ENCODE measurements at regions not wholly inside any gene's neighbourhood (a gene's known extent, or its start where the extent isn't known, plus 50 kb on each side); places are given as distances from the start of the nearest gene placed in this dataset.

DNA sequence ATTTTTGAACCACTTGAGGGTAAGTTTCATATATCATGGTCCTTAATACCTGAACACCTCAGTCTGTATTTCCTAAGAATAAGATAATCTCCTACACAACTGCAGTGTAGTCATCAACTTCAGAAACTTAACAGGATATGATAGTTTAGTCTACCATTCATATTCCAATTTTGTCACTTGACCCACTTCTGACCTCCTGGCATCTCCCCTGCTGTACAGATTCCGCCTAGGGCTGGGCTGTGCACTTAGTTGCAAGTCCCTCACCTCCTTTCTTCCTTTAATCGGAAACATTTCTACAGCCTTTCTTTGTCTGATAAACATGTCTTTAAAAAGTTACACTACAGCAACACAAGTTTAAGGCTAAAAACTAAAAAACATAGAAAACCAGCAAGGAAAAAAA is 218.4 kb upstream of the SLCO3A1 start:
- Histone ChIP-seq H3F3A (ENCODE audit: insufficient read depth) (no peaks in the 10 kb centered on the region), H3K4me2 (ENCODE audit: low read depth, low read length, poor library complexity, severe bottlenecking) (no peak overlapping the region), H3K79me2 (ENCODE audit: insufficient read depth, low read length) (no peaks in the 10 kb centered on the region), H4K20me1 (ENCODE audit: low read depth, low read length) (no peaks in the 10 kb centered on the region), H3K9me3 (ENCODE audit: insufficient read depth, low read length) (no peaks in the 10 kb centered on the region), H3K9me2 (replicated peaks; ENCODE audit: insufficient read depth, low read length) (no peaks in the 10 kb centered on the region), H3K27me3 (ENCODE audit: low read length) (no peaks in the 10 kb centered on the region), H3K4me3 (ENCODE audit: insufficient read depth, low read length, poor library complexity, severe bottlenecking) (no peak overlapping the region), H3K9ac (ENCODE audit: low read length) (no peak overlapping the region), H3K36me3 (ENCODE audit: low read length) (no peaks in the 10 kb centered on the region), H3K27ac (ENCODE audit: low read depth, low read length) (no peak overlapping the region), H2AFZ (ENCODE audit: low read depth, low read length, severe bottlenecking) (no peak overlapping the region)
- TF ChIP-seq EZH2phosphoT487 (conservative IDR thresholded peaks at IDR 0.05; ENCODE audit: low read length) = no peak
- TF ChIP-seq, protein P1, sequence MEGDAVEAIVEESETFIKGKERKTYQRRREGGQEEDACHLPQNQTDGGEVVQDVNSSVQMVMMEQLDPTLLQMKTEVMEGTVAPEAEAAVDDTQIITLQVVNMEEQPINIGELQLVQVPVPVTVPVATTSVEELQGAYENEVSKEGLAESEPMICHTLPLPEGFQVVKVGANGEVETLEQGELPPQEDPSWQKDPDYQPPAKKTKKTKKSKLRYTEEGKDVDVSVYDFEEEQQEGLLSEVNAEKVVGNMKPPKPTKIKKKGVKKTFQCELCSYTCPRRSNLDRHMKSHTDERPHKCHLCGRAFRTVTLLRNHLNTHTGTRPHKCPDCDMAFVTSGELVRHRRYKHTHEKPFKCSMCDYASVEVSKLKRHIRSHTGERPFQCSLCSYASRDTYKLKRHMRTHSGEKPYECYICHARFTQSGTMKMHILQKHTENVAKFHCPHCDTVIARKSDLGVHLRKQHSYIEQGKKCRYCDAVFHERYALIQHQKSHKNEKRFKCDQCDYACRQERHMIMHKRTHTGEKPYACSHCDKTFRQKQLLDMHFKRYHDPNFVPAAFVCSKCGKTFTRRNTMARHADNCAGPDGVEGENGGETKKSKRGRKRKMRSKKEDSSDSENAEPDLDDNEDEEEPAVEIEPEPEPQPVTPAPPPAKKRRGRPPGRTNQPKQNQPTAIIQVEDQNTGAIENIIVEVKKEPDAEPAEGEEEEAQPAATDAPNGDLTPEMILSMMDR (IDR thresholded peaks at IDR 0.05; ENCODE audit: insufficient read depth, low read length, poor library complexity, severe bottlenecking) = no peak

DNA sequence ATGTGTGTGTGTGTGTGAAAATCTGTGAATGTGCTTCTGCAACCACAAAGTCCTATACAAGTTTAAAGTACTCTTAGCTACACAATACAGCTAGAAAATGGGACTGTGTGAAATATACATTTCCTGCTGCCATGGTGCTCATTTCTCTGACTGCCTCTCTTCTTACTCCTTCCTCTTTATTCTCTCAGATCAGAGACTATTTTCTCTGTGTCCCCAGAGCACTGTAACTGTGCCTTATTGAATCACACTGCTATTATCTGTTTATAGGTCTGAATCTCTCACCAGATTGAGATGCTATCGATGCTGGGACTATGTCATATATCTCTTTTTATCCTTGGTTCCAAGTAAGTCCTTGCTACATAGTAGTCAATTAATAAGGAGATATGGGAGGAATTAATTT is 217.9 kb upstream of the SLCO3A1 start:
- no peak for TF ChIP-seq EZH2phosphoT487 (conservative IDR thresholded peaks at IDR 0.05; ENCODE audit: low read length)
- TF ChIP-seq, protein P1 (IDR thresholded peaks at IDR 0.05; ENCODE audit: insufficient read depth, low read length, poor library complexity, severe bottlenecking) = no peak
- Histone ChIP-seq H3K9ac (ENCODE audit: low read length) (no peak overlapping the region), H3K27ac (ENCODE audit: low read depth, low read length) (no peak overlapping the region)

DNA sequence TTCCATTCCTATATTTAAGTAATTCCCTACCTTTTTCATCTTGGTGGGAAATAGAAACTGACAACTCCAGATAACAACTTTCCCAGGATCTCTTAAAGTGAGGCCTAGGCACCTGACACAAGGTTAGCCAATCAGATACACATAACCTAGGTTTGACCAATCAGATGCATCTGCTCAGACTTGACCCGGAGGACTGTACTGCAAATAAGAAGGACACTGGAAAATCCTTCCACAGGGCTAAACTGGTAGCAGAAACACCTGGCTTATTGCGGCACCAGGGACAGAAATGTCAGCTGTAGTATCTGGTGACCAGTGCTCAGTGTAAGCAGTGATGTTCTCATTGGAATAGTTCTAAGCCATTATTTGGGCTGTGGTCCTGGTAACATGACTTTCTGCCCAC is 204.5 kb upstream of the SLCO3A1 start:
- Histone ChIP-seq H2AFZ (ENCODE audit: low read depth, low read length, severe bottlenecking) (no peak overlapping the region), H3K9me3 (ENCODE audit: insufficient read depth, low read length) (no peaks in the 10 kb centered on the region)

More for the DNA sequence above, 217.9 kb upstream of the SLCO3A1 start:
- Histone ChIP-seq H3K9me2 (replicated peaks; ENCODE audit: insufficient read depth, low read length) (no peaks in the 10 kb centered on the region), H3K9me3 (ENCODE audit: insufficient read depth, low read length) (no peaks in the 10 kb centered on the region), H3K27me3 (ENCODE audit: low read length) (no peaks in the 10 kb centered on the region), H2AFZ (ENCODE audit: low read depth, low read length, severe bottlenecking) (no peak overlapping the region), H3K4me3 (ENCODE audit: insufficient read depth, low read length, poor library complexity, severe bottlenecking) (no peak overlapping the region), H3K4me2 (ENCODE audit: low read depth, low read length, poor library complexity, severe bottlenecking) (no peak overlapping the region), H3F3A (ENCODE audit: insufficient read depth) (no peaks in the 10 kb centered on the region), H3K36me3 (ENCODE audit: low read length) (no peaks in the 10 kb centered on the region), H3K79me2 (ENCODE audit: insufficient read depth, low read length) (no peaks in the 10 kb centered on the region), H4K20me1 (ENCODE audit: low read depth, low read length) (no peaks in the 10 kb centered on the region)

More for the DNA sequence above, 204.5 kb upstream of the SLCO3A1 start:
- H3K27me3 ChIP-seq (ENCODE audit: low read length) = peaks cover 3% of the 10 kb centered on the region; the same call in 1 of the 2 replicates
- no peaks in the 10 kb centered on the region for H3F3A ChIP-seq (ENCODE audit: insufficient read depth)
- no peaks in the 10 kb centered on the region for H4K20me1 ChIP-seq (ENCODE audit: low read depth, low read length)
- H3K4me2 ChIP-seq (ENCODE audit: low read depth, low read length, poor library complexity, severe bottlenecking) = no peak overlapping the region
- no peak overlapping the region for H3K9ac ChIP-seq (ENCODE audit: low read length)
- H3K9me2 ChIP-seq (replicated peaks; ENCODE audit: insufficient read depth, low read length) = no peaks in the 10 kb centered on the region; the same call in 1 of the 2 replicates
- H3K4me3 ChIP-seq (ENCODE audit: insufficient read depth, low read length, poor library complexity, severe bottlenecking) = no peak overlapping the region
- no peak overlapping the region for H3K27ac ChIP-seq (ENCODE audit: low read depth, low read length)
- TF ChIP-seq, protein P1 (IDR thresholded peaks at IDR 0.05; ENCODE audit: insufficient read depth, low read length, poor library complexity, severe bottlenecking) = no peak
- no peak for TF ChIP-seq EZH2phosphoT487 (conservative IDR thresholded peaks at IDR 0.05; ENCODE audit: low read length)
- H3K36me3 ChIP-seq (ENCODE audit: low read length) = no peaks in the 10 kb centered on the region
- H3K79me2 ChIP-seq (ENCODE audit: insufficient read depth, low read length) = no peaks in the 10 kb centered on the region

All from SU-DHL-6 (cell line).